HG02938 (cell line): ENCODE measurements at regions not wholly inside any gene's neighbourhood (a gene's known extent, or its start where the extent isn't known, plus 50 kb on each side); places are given as distances from the start of the nearest gene placed in this dataset.
"Not testable (repeated sequence)": the region's sequence is repeated elsewhere in the genome, so short reads cannot be mapped to it uniquely, and the experiment has no call there.

Experiments used
- ATAC-seq: cut with Tn5 transposase; IDR thresholded peaks from one replicate; pipeline ENCODE4 v1.9.1; 2021; ENCODE audit warnings: mild to moderate bottlenecking, moderate library complexity; ENCODE audit not compliant: unreplicated experiment

DNA sequence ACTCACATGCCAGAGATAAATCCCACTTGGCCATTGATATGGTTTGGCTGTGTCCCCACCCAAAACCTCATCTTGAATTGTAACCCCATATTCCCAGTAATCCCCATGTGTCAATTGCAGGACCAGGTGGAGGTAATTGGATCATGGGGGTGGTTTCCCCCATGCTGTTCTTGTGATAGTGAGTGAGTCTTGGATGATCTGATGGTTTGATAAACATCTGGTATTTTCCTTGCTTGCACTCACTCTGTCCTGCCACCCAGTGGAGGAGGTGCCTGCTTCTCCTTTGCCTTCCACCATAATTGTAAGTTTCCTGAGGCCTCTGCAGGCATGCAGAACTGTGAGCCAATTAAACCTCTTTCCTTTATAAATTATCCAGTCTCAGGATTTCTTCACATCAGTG is 50.4 kb upstream of the B3GAT2 start:
- ATAC-seq, result not testable (repeated sequence)

DNA sequence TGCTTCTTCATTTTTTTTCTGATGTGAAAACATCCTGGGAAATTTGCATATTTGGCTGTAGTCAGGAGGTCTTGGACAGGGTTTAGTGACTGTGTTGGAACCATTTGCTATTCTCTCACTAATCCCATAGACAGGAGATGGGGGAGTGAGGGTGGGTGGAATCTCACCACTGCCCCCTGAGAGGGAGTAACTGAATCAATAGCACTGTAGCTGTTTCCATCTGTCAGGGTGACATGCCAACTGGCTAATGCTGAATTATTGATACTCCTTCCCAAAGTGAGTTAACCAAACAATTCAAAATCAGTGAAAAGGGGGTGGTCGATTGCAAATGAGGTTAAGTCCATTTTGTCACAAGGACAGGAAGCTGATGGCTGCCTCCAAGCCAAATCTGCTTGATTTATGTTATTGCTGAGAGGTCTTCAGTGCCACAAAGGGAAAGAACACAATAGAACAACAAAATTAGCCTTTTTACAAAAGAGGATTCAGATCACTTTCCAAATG is 55.1 kb upstream of the B3GAT2 start:
- ATAC-seq, result no peak

DNA sequence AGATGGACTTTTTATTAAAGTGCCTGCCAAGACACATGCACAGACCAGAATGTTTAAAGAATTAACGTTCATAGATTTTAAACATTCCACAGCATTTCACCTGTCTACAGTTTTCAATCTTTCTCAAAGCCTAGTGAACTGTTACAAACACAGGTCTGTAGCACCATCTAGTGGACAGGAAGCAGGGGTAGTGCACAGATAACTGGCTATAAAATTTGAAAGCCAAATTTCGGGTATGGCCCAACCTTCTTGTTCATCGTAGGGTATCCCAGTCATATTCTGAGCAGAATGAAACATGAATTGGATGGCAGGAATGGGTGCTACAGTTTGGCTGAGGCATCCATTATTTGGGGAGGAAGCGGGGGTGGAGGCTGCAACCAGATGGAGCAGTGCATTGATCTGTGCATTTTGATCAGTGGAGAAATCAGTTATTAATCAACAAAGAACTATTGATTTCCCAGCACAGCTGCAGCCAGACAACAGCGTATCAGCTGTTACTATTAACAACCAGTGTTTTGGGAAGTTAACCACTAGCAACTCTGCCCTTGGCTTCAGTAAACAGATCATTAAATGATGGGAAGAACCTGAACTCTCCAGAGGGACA is 56.1 kb upstream of the B3GAT2 start:
- peak; percentile 84 for ATAC-seq

DNA sequence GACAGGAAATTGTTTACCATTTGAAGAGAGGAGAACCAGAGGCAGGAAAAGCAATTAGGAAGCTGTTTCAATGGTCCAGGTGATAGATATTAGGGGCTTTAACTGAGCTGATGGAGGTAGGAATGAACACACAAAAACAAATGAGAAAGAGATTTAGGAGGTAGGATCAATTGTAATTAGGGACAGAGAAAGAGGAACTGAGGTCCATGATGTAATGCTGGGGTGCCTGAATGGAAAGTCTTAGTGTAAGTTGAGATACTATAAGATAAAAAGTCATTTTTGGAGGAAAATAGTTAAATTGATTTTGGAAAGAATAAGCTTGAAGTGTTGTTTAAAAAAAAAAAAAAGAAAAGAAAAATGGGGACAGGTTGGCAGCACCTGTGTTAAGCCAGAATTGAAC is 58.5 kb upstream of the B3GAT2 start:
- no peak for ATAC-seq

DNA sequence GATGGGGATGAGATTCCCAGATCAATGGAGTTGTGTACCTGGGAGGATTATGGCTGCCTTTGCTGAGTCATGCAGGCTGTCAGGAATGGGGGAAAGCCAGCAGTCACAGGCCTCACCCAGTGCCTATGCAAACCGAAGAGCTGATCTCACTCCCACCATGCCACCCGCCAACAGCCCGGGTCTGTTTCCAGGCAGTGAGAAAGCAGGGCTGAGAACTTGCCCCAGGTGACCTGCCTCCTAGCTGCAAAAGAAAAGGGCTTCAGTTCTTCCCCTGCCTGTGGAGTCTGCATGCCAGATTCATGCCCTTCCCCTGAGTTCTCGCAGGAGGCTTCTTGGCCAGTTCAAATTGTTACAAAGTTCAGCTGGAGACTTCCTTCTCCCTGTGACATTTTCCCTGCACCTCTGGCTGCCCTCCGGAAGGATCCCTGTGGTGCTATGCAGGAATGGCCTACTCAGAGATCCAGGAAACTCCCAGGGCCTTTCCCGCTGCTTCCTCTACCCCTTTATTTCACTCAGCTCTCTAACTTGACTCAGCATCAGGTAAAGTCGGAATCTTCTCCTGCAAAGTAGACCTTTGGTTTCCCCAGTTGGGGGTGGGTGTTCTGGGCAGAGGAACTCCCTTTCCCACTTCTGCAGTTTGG is 71.5 kb upstream of the B3GAT2 start:
- ATAC-seq, result no peak

DNA sequence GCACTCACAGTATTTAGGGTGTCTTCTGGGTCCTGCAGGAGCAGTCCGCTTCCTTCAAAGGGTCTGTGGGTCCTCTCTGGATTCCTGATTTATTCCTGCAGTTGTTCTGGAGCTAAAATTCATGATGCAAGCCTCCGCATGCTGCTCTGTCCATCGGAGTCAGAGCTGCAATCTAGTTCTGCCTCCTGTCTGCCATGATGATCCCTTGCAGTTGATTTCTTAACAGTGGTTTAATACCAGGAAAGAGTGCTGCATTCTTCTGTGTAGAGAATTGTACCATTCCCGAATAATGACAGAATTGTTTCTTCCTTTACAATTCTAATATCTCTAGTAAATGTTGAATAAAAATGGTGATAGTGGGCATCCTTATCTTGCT is 72.0 kb upstream of the B3GAT2 start:
- no peak for ATAC-seq

DNA sequence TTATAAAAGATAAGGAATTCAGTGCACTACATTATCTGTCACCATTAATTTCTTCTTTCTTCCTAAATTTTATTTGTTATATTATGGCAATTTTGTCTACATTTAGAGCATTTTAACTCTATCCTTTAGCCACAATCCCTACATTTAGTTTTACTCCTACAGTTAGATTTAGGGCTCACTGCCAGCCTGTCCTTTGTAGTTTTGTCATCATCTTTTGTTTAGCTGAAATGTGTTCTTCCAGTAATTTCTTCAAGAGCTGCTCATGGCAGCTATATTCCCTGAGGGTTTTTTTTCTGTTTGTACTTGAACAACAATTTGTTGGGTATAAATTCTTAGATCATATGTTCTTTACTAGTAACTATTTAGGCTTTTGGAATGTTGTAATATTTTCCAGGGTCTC is 72.7 kb upstream of the B3GAT2 start:
- ATAC-seq, result no peak

DNA sequence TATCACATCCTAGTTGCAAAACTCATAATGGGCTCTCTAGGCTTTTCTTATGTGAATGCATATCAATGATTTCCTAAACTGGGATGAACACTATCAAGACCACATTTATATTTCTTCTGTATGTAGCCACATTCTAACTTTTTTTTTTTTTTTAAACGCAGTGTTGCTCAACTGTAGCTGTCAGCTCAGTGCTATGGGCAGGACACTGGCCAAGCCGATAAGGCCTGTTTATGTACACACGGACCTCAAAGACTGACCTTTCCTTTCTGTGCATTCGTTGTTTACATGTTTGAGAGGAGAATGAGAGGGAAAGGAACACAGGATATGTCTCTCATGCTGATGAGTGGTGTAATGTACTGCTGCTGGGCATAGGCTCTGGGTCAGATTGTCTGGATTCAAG is 75.1 kb upstream of the B3GAT2 start:
- no peak for ATAC-seq

DNA sequence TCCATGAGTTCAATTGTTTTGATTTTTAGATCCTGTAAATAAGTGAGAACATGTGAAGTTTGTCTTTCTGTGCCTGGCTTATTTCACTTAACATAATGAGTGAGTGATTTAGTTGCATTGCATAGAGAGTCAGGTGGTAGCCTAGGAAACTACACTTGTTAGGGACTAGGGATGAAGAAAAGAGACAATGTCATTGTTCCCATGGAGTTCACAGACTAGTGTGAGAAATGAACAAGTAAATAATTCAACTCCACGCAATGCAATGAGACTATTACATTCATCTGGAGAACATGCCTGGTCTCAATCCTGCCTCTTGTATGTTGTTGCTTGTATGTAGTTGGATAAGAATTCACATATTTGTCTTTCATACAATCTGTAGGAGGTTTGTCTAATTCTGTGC is 76.3 kb upstream of the B3GAT2 start:
- no peak for ATAC-seq

DNA sequence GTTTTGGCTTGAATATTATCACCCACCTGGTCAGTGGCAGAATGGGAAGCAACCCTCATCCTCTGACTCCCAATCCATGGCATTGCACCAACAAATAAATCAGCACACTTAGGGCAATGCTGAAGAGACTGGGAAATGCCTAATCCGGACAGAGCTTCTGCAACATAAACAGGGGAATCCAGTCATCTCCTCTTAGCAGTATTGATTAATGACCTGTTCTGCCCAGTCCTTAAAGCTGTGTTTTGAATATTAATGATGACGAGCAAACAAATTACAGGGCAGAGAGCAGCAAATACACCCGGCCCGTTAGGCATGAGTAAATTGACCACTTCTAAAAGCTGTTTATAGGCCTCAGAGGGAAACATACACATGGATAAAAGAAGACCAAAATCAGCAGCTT is 77.0 kb upstream of the B3GAT2 start:
- no peak for ATAC-seq

DNA sequence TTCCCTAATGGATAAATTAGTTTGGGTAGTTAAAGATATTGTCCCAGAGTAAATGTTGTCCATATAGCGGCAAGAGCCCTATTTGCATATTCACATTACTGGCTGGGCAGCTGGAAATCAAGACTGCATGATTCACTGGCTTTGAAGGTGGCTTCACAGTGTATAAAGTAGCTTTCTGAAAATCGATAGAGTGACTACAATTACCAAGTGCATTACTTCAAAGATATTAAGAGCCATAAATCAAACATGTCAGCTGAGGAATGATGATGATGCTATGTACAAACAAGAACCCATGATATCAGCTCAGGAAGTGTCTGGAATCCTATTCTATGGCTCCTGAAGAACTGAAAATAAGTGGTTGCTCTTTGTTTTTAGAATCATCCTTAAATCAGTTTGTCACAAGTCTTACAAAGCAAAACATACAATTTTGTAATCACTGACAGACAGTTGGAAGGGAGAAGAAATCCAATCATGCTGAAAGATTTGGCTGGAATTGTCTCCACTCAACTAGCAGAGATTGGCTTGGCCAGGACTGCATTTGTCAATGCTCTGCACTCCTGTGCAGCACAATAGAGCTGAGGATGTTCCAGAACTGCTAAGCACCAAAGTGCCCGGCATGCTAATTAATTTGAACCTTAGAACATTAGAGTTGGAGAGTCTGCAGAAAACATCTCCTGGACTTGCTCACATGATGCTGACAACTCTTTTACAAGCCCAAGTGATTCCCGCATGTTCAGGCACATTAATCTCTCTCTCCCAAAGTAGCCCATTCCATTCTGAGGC is 77.9 kb upstream of the B3GAT2 start:
- no peak for ATAC-seq

DNA sequence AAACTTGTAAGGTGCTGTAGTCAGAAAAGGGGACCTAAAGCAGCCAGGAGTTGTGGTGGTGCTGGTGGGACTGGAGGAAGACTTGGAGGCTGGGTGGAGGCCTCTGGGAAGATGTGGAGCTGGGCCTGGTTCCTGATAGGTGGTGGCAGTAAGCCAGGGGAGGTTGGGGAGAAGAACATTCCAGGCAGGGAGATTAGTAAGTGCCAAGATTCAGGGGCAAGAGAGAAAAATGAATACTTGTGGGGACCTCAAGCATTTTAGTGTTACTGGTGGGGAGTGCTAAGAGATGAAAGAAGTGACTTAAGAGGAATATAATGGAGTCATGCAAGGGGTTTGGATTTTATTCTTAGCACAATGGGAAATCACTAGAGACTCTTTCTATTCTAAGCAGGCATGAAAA is 79.0 kb upstream of the B3GAT2 start:
- ATAC-seq, result no peak

DNA sequence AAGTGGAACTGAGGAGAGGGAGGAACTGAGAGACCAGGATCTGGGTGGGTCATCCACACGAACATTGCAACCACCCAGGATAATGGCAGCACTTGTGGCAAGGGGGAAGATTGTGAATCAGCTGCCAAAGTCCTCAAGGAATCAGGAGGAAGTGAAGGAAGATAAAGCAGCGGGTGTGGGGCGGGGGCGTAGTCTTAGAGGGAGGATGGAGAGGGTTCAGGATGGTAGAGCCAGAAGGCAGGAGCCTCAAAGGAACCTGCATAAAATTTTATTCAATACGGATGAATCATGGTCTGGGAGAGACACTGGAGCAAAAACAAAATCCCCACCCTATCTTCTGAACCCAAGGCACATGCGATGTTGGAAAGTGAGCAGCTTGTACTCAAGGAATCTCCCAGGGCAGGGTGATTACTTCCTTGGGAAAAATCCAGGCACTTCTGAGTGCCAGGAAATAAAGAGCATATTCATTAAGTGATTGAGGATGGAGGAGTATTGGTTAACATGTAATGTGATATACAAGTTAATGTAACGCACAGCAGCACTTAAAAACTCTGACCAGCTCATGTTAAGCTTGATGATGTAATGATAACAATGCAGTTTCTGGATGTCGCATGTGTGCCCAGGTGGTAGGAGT is 82.0 kb upstream of the B3GAT2 start:
- no peak for ATAC-seq

DNA sequence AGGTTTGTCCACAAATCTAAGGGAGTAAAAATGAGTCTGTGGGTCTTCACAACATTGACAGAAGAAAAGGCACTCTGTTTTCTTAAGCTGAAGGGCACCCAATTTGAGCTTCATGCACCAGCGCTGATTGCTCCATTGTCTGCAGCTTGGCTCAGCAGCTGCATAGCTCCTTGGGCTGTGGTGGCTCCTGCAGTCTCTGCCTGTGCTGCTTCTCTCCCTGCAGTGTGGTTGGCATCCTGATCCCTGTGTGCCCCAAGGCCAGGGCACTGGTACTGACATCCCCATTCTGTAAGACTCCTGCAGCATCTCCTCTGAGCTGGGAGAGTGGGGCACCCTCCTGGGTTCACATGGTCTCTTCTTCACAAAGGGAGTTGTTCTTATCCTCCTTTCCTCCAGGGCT is 83.2 kb upstream of the B3GAT2 start:
- no peak for ATAC-seq

DNA sequence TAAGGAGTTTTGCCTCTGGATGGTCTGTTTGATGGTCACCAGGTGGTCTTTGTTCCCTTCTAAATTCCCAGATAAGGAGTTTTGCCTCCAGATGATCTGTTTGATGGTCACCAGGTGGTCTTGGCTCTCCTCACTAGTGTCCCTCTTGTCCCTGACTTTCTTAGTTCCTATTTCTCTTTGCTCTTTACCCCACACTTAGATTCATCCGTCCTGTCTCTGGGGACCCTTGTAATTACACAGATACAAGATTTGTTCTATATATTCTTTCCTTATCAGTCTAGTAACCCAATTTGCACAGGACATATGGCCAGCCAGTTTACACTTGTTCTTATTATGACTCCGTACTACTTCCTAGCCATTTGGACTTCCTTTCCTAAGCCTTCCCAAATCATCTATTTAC is 84.0 kb upstream of the B3GAT2 start:
- no peak for ATAC-seq

DNA sequence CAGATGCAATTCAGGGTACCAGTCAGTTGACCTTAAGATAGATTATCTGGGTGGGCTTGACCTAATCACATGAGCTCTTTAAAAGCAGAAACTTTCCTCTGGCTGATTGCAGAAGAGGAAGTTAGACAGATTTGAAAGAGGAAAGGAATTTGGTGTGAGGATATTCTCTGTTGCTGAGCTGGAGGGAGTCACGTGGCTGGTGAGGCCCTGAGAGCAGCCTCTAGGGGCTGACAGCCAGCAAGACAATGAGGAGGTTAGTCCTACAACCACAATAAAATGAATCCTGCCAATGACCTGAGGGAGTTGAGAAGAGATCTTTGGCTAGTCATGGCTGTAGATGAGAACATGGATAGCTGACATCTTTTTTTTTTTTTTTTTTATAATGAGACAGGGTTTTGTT is 87.0 kb upstream of the B3GAT2 start:
- no peak for ATAC-seq

DNA sequence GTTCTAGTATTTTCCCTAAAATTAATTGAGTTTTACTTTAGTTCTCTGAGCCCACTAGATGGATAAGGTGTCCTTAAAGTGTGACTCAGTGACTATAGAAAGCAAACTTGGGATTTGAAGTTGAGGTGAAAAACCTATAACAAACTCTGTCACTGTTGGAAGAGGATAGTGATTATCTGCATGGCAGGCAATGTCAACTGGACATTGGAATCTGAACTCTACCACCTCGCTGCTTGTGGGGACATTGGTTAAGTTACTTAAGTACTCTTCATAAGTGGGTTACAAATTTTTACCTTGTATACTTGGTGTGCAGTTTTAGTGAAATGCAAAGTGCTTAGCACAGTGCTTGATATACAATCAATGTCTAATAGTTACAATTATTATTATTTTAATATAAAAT is 87.9 kb upstream of the B3GAT2 start:
- ATAC-seq, result no peak

DNA sequence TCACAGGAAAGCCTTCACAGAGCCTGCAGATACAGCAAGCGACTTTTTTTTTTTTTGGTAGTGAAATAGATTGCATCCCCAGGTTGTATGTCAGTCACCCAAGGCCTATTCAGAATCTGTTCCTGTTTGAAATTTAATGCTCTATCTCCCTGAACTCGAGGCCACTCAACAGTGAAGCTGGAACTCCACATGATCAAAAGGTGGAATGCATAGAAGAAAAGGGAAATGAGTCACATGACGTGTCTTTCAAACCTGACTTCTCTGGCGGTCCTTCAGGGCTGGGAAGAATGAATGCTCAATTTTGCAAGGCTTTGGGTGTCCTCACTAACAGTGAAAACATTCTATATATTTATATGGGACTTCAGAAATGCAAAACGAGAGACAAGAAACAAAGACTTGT is 88.4 kb upstream of the B3GAT2 start:
- no peak for ATAC-seq

DNA sequence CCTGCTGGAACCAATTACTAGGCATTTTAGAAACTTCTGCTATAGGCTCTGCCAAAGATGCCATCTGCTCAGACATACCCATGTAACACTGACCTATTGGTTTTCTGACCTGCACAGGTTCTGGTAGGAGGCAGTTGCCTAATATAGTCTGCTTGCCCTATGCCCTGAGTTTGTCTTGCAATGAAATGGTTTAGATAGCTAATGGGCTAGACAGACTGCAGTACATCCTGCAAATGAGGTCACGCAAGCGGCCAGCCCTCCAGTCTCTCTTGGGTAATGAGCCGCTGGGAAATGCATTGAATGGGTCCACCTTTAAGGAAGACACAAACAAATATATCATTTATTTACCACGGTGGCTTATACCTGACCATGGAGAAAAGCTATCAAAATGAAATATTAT is 90.6 kb upstream of the B3GAT2 start:
- no peak for ATAC-seq

DNA sequence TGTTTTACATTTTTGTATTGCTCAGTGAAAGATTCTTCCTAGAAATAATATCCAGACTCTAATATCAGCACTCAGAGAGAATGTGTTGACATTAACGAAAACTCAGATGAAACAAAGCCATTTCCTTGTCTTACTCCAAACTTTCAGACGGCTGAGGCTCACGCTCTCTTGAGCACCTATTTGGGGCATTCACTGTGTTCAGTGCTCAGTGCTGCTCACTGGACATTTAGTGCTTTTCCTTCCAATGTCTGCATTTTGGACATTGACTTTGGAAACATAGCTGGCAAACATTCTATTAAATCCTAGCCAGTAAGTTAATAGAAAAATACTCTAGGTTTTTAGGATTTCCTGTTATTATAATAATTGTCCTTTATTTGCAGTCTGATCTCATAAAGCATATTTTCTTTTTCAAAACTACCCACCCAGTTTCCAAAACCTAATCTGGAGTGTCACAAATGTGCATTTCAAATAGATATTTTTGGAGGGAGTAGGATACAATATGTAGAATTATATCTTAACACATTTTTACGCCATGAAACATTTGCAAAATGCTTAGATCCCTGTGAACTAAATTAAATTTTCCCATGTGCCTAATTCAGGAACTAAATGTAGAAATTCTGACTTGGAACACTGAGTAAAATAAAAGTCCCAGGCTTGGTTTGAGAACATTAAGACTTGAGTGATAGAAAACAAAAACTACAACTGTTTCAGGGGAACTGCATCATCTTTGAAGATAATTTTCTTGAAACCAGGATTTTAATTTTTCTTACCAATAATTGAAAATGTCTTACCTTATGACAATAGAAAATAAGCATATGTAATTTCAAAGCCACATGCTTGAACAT is 91.7 kb upstream of the B3GAT2 start:
- no peak for ATAC-seq

DNA sequence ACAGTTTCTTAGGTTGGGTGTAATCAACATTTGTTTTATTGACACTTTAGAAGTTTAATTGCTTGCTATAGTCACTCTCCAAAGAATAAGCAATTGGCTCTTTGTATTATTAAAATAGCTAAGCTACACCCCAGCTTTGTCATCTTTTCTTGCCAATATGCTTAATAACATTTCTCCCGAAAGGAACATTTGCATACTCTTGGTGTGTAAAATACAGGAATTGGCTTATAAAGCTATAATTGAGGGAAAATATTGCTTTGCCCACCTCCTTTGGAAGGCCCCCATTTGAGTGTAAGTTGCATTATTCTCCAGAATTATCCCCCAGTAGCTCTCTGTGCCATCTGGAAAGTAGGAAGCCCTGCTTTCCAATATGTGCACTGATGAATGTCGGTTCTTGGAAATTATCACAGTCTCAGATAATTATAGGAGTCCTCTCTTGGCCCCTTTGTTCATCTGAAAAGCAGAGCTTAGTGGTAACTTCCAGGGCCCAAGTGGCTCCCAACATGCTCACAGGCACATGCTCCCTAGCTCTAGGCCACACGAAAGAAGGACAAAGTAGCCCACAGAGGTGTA is 92.4 kb upstream of the B3GAT2 start:
- ATAC-seq, result no peak
